Astrocyte of the spinal cord (primary cell): ENCODE measurements at regions not wholly inside any gene's neighbourhood (a gene's known extent, or its start where the extent isn't known, plus 50 kb on each side); places are given as distances from the start of the nearest gene placed in this dataset.

Experiments
- DNase-seq: peaks from one replicate; pipeline ENCODE4 v3.0.0; 2011; ENCODE audit warnings: low read depth, low spot score
- H3K4me3 ChIP-seq: 2 replicates; pipeline ENCODE4 v1.5.1; 2011; ENCODE audit warnings: low read depth, mild to moderate bottlenecking, low read length, moderate library complexity
- in situ Hi-C: cut with HindIII; loops from 2 replicates; pipeline ENCODE4 v1.10.0; 2017; ENCODE audit warnings: low sequenced_read_pairs
- TF ChIP-seq, protein P1 (sequence below): IDR thresholded peaks from 2 replicates; pipeline ENCODE4 v1.5.1; 2012; ENCODE audit warnings: low read depth, mild to moderate bottlenecking, low read length, inconsistent platforms

DNA sequence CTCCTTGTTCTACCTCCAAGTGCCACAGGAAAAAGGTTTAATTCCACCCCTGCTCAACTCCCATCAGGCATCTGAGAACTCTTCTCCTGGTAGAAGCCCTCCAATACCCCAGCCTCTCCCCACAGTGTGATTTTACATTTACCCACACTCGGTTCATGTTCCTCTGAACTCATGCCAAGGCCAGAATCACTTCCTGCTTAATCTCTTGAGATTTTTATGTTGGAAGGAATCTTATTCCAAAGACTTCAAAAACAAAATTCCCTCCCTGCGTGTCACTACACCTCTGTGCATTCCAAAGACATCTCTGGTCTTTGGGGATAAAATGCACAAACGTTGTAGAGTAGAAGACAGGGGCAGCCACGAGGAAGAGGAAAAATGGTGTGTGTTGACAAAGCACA lies 186.8 kb downstream of the ACTL7B start:
- TF ChIP-seq, protein P1, sequence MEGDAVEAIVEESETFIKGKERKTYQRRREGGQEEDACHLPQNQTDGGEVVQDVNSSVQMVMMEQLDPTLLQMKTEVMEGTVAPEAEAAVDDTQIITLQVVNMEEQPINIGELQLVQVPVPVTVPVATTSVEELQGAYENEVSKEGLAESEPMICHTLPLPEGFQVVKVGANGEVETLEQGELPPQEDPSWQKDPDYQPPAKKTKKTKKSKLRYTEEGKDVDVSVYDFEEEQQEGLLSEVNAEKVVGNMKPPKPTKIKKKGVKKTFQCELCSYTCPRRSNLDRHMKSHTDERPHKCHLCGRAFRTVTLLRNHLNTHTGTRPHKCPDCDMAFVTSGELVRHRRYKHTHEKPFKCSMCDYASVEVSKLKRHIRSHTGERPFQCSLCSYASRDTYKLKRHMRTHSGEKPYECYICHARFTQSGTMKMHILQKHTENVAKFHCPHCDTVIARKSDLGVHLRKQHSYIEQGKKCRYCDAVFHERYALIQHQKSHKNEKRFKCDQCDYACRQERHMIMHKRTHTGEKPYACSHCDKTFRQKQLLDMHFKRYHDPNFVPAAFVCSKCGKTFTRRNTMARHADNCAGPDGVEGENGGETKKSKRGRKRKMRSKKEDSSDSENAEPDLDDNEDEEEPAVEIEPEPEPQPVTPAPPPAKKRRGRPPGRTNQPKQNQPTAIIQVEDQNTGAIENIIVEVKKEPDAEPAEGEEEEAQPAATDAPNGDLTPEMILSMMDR: no peak
- H3K4me3 ChIP-seq: no peak overlapping the region
- DNase-seq: no peak

DNA sequence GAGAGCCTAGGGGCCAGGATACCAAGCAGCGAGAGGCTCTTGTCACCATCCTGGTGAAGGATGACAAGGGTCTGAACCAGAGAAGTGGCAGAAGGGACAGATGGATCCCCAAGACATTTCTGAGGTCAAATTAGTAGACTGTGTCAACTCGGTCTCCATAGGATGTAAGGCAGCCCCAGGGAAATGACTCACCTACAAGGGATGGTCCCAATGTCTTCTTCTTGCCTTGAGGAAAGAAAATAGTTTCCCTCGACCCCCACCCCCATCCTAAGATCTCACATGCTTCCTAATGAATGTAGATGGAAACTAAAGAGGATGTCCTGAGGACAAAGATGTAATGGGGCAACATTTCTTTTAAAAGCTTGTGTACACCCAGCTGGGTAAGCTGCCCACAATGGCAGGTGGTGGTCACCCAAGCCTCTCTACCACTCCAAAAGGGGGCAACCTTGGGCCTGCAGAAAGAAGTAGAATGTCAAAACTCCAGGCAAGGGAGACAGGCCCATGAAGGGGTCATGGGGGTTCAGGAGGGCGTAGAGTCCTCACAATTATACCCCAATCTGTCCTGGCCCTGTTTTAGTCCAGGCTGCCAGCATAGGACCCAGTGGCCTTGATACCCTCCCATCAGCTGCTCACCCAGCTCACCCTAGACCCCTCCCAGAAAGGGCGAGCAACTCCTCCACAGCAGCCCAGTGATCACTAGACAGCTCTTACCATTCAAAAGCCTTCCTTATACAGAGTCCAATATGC lies 187.4 kb downstream of the ACTL7B start:
- no peak for DNase-seq
- in situ Hi-C loops: no loop called here
- TF ChIP-seq, protein P1: no peak
- no peak overlapping the region for H3K4me3 ChIP-seq

More for the DNA sequence above, 186.8 kb downstream of the ACTL7B start:
- in situ Hi-C loops: no loop called here

DNA sequence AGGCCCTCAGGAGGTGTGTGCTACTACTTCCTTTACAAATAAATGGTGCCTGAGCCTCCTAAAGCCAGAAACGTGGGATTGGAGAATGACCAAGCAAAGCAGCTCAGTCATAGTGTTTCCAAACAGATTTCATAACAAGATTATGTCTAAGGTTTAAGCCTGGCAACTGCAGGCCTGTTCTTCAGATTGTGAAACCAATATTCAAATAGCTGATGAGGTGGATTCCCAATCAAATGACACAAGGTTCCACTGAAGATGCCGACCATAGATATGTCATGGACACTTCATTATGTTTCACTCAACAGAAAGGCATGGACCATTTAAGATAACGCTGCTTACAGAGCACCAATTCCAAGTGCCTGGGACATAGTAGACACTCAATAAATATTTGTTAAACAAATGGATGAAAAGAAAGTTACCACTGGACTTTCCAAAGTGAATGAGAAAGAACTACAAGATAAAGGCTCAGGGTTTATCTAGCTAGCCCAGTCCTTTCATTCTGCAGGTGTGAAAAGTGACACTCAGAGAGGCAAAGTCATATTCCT lies 189.5 kb downstream of the ACTL7B start:
- no peak for DNase-seq
- no peak overlapping the region for H3K4me3 ChIP-seq
- in situ Hi-C loops: no loop called here
- TF ChIP-seq, protein P1: no peak

DNA sequence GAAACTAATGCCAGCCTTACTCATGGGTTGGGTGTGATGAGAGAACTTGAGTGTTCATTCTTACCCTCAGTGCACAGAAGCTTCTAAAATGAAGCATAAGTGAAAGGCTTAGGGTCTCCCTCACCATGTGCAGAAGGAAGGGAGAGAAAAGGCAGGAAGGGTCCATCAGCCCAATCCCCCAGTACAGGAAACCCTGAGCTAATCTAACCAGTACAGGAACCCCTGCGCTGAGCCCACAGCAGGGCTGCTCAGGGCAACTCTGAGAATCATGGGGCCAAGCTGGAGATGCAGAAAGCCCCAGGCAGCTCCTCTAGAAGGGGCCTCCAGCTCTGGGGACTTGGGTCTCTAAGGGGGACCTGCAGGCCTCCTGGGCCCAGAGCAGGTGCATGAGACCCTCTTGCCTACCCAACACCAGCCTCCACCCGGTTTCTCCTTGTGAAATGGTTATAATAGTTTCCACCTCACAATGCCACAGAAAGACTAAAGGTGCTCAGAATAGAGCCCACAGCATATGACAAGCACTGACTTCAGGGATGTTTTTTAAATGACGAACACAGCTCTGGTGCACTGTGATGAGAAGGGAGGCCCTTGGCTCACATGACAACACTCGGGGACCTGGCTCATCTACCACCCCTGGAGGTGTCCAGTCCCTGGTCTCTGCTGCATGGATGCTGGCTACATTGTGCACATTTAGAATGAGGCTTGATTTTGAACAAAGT lies 190.1 kb downstream of the ACTL7B start:
- H3K4me3 ChIP-seq: no peak overlapping the region
- in situ Hi-C loops: no loop called here
- TF ChIP-seq, protein P1: no peak
- no peak for DNase-seq

DNA sequence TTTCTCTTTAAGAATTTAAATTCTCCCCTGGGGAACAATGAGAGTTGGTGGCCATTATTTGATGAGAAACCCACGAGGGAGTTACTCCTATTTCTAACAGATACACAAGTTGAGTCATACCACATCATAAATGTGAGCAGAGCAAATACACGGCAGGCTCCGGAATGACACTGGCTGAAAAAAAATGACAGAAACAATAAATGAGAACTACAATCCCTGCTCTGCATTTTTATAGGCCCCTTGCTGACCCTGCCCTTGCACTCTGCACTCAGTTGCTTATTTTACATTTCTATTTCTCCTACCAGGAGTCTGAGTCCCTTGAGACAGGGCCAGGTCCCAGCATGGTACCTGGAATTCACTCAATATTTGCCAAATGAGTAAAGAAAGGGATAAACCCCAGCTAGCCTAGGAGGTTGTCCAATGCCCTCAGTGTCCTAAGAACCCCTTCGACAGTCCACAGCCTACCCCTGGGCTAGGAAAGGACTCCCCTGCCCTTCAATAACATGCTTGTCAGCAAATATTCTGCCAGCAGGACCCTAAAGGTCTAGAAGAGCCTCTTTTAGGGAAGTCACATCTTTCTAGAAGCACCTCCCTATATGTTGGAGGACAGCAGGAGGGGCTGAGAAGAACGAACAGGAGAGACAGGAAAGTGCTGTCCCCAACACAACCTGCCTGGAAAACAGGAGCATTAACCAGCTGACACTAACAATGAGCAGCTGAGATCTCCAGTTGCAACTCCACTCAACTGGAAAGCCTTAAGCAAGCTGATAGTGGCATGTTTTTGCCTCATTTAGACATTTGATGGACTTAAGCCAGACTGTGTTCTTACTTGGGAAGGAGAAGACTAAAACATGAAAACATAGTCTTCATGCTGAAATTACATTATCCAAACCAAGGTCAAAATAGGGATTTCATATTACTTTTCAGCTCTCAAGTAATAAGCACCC lies 191.2 kb downstream of the ACTL7B start:
- in situ Hi-C loops: no loop called here
- no peak for DNase-seq
- no peak overlapping the region for H3K4me3 ChIP-seq
- TF ChIP-seq, protein P1: no peak

DNA sequence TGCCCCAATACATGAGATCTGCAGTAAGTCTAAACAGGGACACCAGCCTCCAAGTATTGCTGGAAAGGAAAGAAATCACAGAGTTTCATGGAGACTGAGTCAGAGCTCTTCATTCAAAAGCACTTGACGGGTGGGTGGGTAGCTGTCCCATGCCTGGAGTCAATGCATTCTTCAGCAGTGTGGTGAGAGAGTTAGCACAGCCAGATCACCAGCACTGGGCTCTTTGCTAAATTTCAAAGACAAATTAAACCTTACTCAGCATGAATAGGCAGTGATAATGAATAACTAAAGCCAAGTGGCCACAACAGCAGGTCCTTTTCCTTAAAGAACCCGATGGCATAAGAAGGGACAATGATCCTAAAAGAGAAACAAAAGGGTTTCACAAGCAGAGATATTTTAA lies 192.4 kb downstream of the ACTL7B start:
- no peak overlapping the region for H3K4me3 ChIP-seq
- in situ Hi-C loops: no loop called here
- DNase-seq: no peak
- TF ChIP-seq, protein P1: no peak
